ENCODE measurements at regions not wholly inside any gene's neighbourhood (a gene's known extent, or its start where the extent isn't known, plus 50 kb on each side); places are given as distances from the start of the nearest gene placed in this dataset.
A peak's percentile ranks its signal among the peaks of the same experiment; 100 is the strongest.

GRCh38 chr11:15795378-15795777 is 561.0 kb downstream of the SOX6 start:
- no peaks in the 10 kb centered on the region for H4K20me1 ChIP-seq (ENCODE audit: insufficient read depth, low read length)
- Mint-ChIP-seq H3K9me3 (peaks cover 0 to 15% (median 4%) of the 10 kb centered on the region in 7 donors), H3K27me3 (ENCODE audit: low read depth in 3 of 3) (peaks cover 0 to 1% (median 0%) of the 10 kb centered on the region in 3 donors), H3K4me1 (peaks cover 15% of the 10 kb centered on the region), H3K27ac (no peak overlapping the region), H3K36me3 (no peaks in the 10 kb centered on the region), H3K4me3 (no peak overlapping the region)
- H3K4me2 ChIP-seq (replicated peaks; ENCODE audit: extremely low read depth, low read length, poor library complexity, severe bottlenecking): no peak overlapping the region
- intact Hi-C loops (cut with micrococcal nuclease): no loop called here
- H3K9ac ChIP-seq (ENCODE audit: insufficient read depth, low read length, poor library complexity, severe bottlenecking): no peak overlapping the region
- no peak for TF ChIP-seq CTCF (IDR thresholded peaks at IDR 0.05)
- H3K27ac ChIP-seq (ENCODE audit: low read depth in 1 of 2, low read length in 2 of 2): no peak overlapping the region
- no peak overlapping the region for H2AFZ ChIP-seq (ENCODE audit: insufficient read depth, low read depth, low read length, poor library complexity, severe bottlenecking)
- H3K9me3 ChIP-seq (replicated peaks in 1 of 2; ENCODE audit: control insufficient read depth in 1 of 2, insufficient read depth in 1 of 2, low read length in 2 of 2): peaks cover 0 to 5% of the 10 kb centered on the region in 2 donors
- 100% methylated on average over 2 of the region's 2 CpGs for WGBS (ENCODE audit: insufficient coverage)
- no peak for DNase-seq
- no peak overlapping the region for H3K4me3 ChIP-seq (replicated peaks in 1 of 3; ENCODE audit: low read depth in 2 of 3, low read length in 3 of 3)
- no peaks in the 10 kb centered on the region for H3K79me2 ChIP-seq (ENCODE audit: insufficient read depth, low read length)
- H3K36me3 ChIP-seq (replicated peaks in 1 of 2; ENCODE audit: control insufficient read depth in 1 of 2, insufficient read depth in 2 of 2, low read length in 2 of 2): no peaks in the 10 kb centered on the region
- no peaks in the 10 kb centered on the region for H3K27me3 ChIP-seq (ENCODE audit: control insufficient read depth in 2 of 2, insufficient read depth in 2 of 2, low read length in 2 of 2)
- H3K4me1 ChIP-seq (ENCODE audit: control insufficient read depth in 1 of 2, insufficient read depth in 2 of 2, low read length in 2 of 2): peaks cover 16% of the 10 kb centered on the region in 2 donors

GRCh38 chr11:15800111-15800800 is 556.1 kb downstream of the SOX6 start:
- peak overlapping the region; percentile 19 to 58 (median 54) for H3K4me3 ChIP-seq (replicated peaks in 1 of 3; ENCODE audit: low read depth in 2 of 3, low read length in 3 of 3)
- no peaks in the 10 kb centered on the region for H3K36me3 Mint-ChIP-seq
- TF ChIP-seq CTCF (IDR thresholded peaks at IDR 0.05): no peak
- intact Hi-C loops (cut with micrococcal nuclease): loop anchor here in 1 of 2 donors (1.0 kb wide), 1 partner anchor 16 kb away; no protein-coding TSS in a partner anchor
- H3K4me1 ChIP-seq (ENCODE audit: control insufficient read depth in 1 of 2, insufficient read depth in 2 of 2, low read length in 2 of 2): peaks cover 26% of the 10 kb centered on the region in 2 donors
- H3K9me3 ChIP-seq (replicated peaks in 1 of 2; ENCODE audit: control insufficient read depth in 1 of 2, insufficient read depth in 1 of 2, low read length in 2 of 2): no peaks in the 10 kb centered on the region
- peaks cover 27% of the 10 kb centered on the region for H3K4me1 Mint-ChIP-seq
- WGBS (ENCODE audit: insufficient coverage): no CpG with 5 or more reads among the region's 4 CpGs
- H3K79me2 ChIP-seq (ENCODE audit: insufficient read depth, low read length): no peaks in the 10 kb centered on the region
- H3K27me3 Mint-ChIP-seq (ENCODE audit: low read depth in 3 of 3): peaks cover 0 to 2% (median 0%) of the 10 kb centered on the region in 3 donors
- H3K4me3 Mint-ChIP-seq: peak overlapping the region; percentile 69 to 86
- no peaks in the 10 kb centered on the region for H3K27me3 ChIP-seq (ENCODE audit: control insufficient read depth in 2 of 2, insufficient read depth in 2 of 2, low read length in 2 of 2)
- peak overlapping the region; percentile 82 for H3K9ac ChIP-seq (ENCODE audit: insufficient read depth, low read length, poor library complexity, severe bottlenecking)
- peak; percentile 88 to 95 (median 92) for DNase-seq
- H2AFZ ChIP-seq (ENCODE audit: insufficient read depth, low read depth, low read length, poor library complexity, severe bottlenecking): peak overlapping the region; percentile 43
- peak overlapping the region; percentile 98 to 99 (median 99) for H3K27ac Mint-ChIP-seq
- H3K27ac ChIP-seq (ENCODE audit: low read depth in 1 of 2, low read length in 2 of 2): peak overlapping the region; percentile 92 to 99
- H4K20me1 ChIP-seq (ENCODE audit: insufficient read depth, low read length): no peaks in the 10 kb centered on the region
- peaks cover 0 to 1% (median 0%) of the 10 kb centered on the region in 7 donors for H3K9me3 Mint-ChIP-seq
- peak overlapping the region; percentile 65 for H3K4me2 ChIP-seq (replicated peaks; ENCODE audit: extremely low read depth, low read length, poor library complexity, severe bottlenecking)
- no peaks in the 10 kb centered on the region for H3K36me3 ChIP-seq (replicated peaks in 1 of 2; ENCODE audit: control insufficient read depth in 1 of 2, insufficient read depth in 2 of 2, low read length in 2 of 2)
